ENCODE measurements at regions not wholly inside any gene's neighbourhood (a gene's known extent, or its start where the extent isn't known, plus 50 kb on each side); places are given as distances from the start of the nearest gene placed in this dataset.

DNA sequence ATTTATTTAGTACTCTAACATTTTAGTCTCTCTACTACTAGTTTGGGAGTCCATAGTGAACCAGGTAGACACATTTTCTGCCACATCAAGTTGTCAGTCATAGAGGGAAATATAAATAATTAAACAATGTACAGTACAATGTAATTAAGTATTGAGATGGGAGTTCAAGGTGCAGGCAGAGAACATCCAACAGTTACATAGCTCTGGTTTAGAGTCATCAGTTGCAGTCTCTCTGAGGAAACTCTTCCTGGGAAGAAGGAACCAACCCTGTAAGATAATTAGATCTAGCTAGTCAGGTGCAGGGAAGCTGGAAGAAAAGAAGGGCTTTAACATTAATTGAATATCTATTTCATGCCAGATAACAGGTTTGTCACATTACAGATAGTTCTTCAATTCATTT, 457.9 kb upstream of the DYNLRB2 start:
- TF ChIP-seq CTCF (IDR thresholded peaks at IDR 0.05): no peak
- TF ChIP-seq POLR2A (IDR thresholded peaks at IDR 0.05): no peak
